Activated CD4-positive, alpha-beta memory T cell treated with anti-CD3 and anti-CD28 coated beads for 36 hours (primary cell): ENCODE measurements at regions not wholly inside any gene's neighbourhood (a gene's known extent, or its start where the extent isn't known, plus 50 kb on each side); places are given as distances from the start of the nearest gene placed in this dataset.

ENCODE experiments used
- CTCF ChIA-PET: fragments of 350-600 bp; sonication (Branson Sonifier 250); formaldehyde crosslinking; loops from one replicate; lab custom pipeline; 2021; ENCODE audit warnings: antibody characterized with exemption, inconsistent platforms; lab: Charles Lee
- POLR2A ChIA-PET: fragments of 350-600 bp; sonication (Branson Sonifier 250); formaldehyde crosslinking; loops from one replicate; lab custom pipeline; 2021; ENCODE audit warnings: antibody characterized with exemption; lab: Charles Lee
- DNase-seq: peaks from one replicate; pipeline ENCODE4 v3.0.0-alpha.2; 2020
- H3K27ac Mint-ChIP-seq: one replicate; pipeline ENCODE4 v1.8.0; 2021; ENCODE audit warnings: mixed read lengths
- H3K27me3 Mint-ChIP-seq: one replicate; pipeline ENCODE4 v1.8.0; 2021; ENCODE audit warnings: mixed read lengths
- H3K36me3 Mint-ChIP-seq: one replicate; pipeline ENCODE4 v1.8.0; 2021; ENCODE audit warnings: mixed read lengths
- H3K4me1 Mint-ChIP-seq: one replicate; pipeline ENCODE4 v1.8.0; 2021; ENCODE audit warnings: low read depth, mixed read lengths
- H3K4me3 Mint-ChIP-seq: one replicate; pipeline ENCODE4 v1.8.0; 2021; ENCODE audit warnings: mild to moderate bottlenecking, mixed read lengths
- H3K9me3 Mint-ChIP-seq: one replicate; pipeline ENCODE4 v1.8.0; 2021; ENCODE audit warnings: mixed read lengths
- intact Hi-C: fragments of 100-400 bp; cut with micrococcal nuclease; formaldehyde crosslinking; loops from one replicate; pipeline ENCODE4 v1.15.1; 2023

DNA sequence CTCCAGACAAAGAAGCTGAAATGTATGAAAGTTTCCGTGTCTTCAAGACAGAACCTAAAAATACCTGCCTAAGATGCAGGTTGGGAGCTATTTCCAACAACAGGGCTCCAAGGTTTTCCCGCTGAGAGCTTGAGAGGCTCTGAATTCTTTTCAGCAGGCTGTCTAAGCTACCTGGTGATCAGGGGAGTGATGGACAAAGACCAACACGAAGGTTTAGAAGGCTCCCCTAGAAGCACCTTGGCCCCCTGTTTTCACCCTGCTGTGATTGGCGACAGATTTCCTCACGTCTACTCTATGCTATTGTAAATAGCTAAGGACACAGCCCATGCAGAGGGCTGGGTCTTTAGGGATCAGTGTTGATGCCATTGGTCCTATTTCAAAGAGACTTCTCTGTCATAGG, 275.2 kb upstream of the SALL1 start:
- no peak overlapping the region for H3K4me3 Mint-ChIP-seq
- no peaks in the 10 kb centered on the region for H3K27me3 Mint-ChIP-seq
- H3K27ac Mint-ChIP-seq: no peak overlapping the region
- H3K9me3 Mint-ChIP-seq: peaks cover 8% of the 10 kb centered on the region
- H3K36me3 Mint-ChIP-seq: no peaks in the 10 kb centered on the region
- H3K4me1 Mint-ChIP-seq: no peaks in the 10 kb centered on the region
- intact Hi-C loops: no loop called here
- DNase-seq: no peak
- ChIA-PET CTCF (no interaction called here), POLR2A (no interaction called here)

DNA sequence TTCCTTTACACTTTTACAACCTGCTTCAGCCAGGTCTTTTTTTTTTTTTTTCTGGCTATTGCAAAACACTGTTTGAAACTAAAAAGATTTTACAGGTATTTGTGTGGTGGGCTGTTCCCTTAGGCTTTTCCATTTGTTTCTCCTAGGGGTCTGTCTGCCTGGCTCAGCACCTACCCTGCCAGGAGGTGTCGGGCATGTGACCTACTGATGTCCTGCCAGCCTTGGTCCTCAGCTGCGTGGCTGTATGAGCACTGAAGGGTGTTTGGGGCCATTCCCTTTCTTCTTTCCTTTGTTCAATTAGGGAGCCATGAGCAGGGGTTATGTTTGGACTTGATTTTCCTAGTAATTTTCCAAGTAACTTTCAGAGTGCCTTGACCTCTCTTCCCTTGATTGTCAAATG, 269.2 kb upstream of the SALL1 start:
- ChIA-PET CTCF (no interaction called here), POLR2A (no interaction called here)
- Mint-ChIP-seq H3K4me3 (no peak overlapping the region), H3K9me3 (peaks cover 6% of the 10 kb centered on the region), H3K4me1 (no peaks in the 10 kb centered on the region), H3K27me3 (no peaks in the 10 kb centered on the region), H3K27ac (no peak overlapping the region), H3K36me3 (no peaks in the 10 kb centered on the region)
- intact Hi-C loops: no loop called here
- no peak for DNase-seq

DNA sequence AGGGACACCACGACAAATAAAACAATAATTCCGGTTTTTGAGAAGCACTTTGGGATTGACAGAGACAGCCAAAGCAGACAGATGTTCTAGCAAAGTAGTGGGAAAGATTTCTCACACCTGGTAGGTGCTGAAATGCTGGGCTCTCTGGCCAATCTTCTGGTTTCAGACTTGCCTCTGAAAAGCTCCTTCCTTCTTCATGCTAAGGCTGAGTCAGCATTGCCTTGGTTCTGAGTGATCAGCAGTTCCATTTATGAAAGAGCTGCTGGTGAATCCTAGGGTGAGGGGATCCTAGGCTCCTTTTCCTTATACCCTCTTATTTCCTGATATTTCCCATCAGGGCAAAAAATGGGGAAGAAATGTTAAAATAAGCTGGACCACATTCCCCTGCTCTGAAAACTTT, 268.7 kb upstream of the SALL1 start:
- ChIA-PET CTCF (no interaction called here), POLR2A (no interaction called here)
- Mint-ChIP-seq H3K27me3 (no peaks in the 10 kb centered on the region), H3K9me3 (peaks cover 6% of the 10 kb centered on the region), H3K36me3 (no peaks in the 10 kb centered on the region), H3K4me1 (no peaks in the 10 kb centered on the region), H3K4me3 (no peak overlapping the region), H3K27ac (no peak overlapping the region)
- DNase-seq: no peak
- intact Hi-C loops: no loop called here

DNA sequence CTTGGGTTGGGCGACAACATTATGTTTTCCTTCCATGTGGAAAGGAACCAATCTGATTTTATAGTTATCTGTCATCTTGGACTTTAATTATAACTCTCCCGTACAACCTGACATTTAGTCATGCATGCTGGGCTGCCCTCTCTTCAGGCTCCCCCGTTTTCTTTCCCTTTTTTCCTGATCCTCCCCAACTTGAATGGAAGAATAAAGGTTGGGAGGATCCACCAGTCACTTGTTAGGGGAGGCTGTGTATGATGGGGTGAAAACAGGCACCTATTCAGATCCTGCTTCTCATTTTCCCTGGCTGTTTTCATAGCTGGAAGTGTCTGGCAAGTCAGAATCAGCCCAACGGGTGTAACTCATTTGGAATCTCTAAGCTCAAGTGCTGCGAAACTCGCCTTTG, 267.2 kb upstream of the SALL1 start:
- Mint-ChIP-seq H3K4me3 (no peak overlapping the region), H3K27me3 (no peaks in the 10 kb centered on the region), H3K36me3 (no peaks in the 10 kb centered on the region), H3K9me3 (peaks cover 9% of the 10 kb centered on the region), H3K4me1 (no peaks in the 10 kb centered on the region), H3K27ac (no peak overlapping the region)
- intact Hi-C loops: no loop called here
- DNase-seq: no peak
- ChIA-PET CTCF (no interaction called here), POLR2A (no interaction called here)

DNA sequence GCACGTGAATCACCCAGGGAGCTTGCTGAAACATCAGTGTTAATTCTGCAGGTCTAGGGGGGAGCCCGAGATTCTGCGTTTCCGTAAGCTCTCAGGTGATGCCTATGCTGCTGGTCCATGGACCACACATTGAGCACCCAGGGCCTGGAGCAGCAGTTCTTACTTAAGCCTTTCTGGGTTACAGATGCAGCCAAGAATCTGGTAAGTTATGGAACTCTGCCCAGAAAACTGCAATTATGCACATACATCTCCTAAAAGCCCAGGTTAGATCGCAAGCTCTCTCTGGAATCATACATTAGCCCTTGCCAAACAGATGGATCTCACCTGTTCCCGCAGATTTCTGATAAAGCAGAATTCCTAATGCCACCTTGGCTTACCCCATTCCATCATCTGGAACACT, 265.9 kb upstream of the SALL1 start:
- H3K9me3 Mint-ChIP-seq: peaks cover 8% of the 10 kb centered on the region
- H3K4me3 Mint-ChIP-seq: no peak overlapping the region
- H3K4me1 Mint-ChIP-seq: no peaks in the 10 kb centered on the region
- ChIA-PET POLR2A (no interaction called here), CTCF (no interaction called here)
- intact Hi-C loops: no loop called here
- no peaks in the 10 kb centered on the region for H3K27me3 Mint-ChIP-seq
- no peaks in the 10 kb centered on the region for H3K36me3 Mint-ChIP-seq
- no peak for DNase-seq
- no peak overlapping the region for H3K27ac Mint-ChIP-seq

DNA sequence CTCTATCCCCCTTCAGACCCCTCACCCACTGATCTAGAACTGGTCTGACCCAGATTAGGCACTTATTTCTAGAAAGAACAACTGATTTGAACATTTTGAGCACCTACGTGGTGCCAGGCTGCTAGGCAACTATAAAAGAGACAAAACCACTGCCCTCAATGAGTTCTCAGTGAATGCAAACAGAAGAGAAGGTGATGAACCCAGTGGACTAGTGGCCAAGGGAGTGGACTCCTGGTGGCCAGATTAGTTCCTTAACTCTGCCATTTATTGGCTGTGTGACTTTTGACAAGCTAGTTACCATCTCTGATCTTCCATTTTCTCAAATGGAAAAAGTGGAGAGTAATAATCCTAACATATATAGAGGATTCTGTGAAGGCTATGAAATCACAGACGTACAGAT, 259.1 kb upstream of the SALL1 start:
- Mint-ChIP-seq H3K27ac (no peak overlapping the region), H3K4me3 (no peak overlapping the region), H3K9me3 (peaks cover 18% of the 10 kb centered on the region), H3K36me3 (no peaks in the 10 kb centered on the region), H3K4me1 (no peaks in the 10 kb centered on the region), H3K27me3 (no peaks in the 10 kb centered on the region)
- intact Hi-C loops: no loop called here
- ChIA-PET POLR2A (no interaction called here), CTCF (no interaction called here)
- DNase-seq: no peak

DNA sequence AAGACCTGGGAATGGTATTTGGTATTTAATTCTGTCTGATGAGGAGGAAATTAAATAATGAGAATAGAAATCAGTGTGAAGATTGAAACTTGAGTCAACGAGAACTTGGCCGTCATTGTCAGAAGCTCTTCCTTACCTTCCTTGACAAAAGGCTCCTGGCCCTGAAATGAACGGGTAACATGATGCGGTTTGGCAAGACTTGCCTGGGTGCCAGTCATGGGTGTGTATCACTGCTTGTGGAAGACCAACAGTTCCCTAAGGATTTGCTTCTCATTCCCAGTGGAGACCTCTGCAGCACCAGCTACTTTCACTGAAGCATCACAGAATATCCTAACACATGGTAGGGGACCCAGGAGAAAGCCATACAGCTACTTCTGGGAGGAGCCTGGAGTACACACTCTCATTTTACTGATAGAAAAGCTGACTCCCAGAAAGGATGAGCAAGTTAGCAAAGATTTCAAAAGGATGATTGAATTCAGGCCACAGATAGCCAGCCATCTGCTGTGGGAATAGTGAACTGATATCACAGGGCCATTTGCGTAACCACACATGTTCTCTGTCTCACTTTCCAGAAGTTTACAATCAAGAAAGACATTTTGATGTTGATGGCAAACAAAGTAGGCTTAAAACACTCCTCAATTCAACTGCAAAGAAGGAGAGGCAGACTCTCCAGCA, 258.1 kb upstream of the SALL1 start:
- no peaks in the 10 kb centered on the region for H3K36me3 Mint-ChIP-seq
- ChIA-PET CTCF (no interaction called here), POLR2A (no interaction called here)
- no peaks in the 10 kb centered on the region for H3K4me1 Mint-ChIP-seq
- no peak for DNase-seq
- intact Hi-C loops: no loop called here
- H3K9me3 Mint-ChIP-seq: peaks cover 17% of the 10 kb centered on the region
- no peak overlapping the region for H3K4me3 Mint-ChIP-seq
- no peaks in the 10 kb centered on the region for H3K27me3 Mint-ChIP-seq
- H3K27ac Mint-ChIP-seq: no peak overlapping the region

DNA sequence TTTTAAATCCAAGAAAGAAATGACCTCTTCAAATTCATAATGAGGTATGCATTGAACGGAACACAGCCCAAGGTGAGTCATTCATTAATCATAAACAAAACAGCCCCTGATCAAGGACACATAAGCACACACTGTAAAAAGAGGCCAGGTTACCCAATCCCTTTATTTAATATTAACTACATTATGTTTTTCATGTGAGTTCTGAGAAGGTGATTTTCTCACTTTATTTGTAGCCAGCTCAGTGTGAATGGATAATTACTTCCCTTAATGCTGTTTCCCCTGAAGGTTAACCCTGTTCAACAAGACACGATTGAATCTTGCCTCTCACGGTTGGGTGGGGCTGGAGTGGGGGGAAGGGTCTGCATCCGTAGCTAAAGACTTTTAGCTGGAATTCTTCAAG, 257.3 kb upstream of the SALL1 start:
- intact Hi-C loops: no loop called here
- H3K4me1 Mint-ChIP-seq: no peaks in the 10 kb centered on the region
- H3K9me3 Mint-ChIP-seq: peaks cover 17% of the 10 kb centered on the region
- DNase-seq: no peak
- ChIA-PET CTCF (interaction anchor here (0.7 kb wide), 1 partner anchor 23 kb away, joined by 3 read pairs; no protein-coding TSS in a partner anchor), POLR2A (no interaction called here)
- H3K36me3 Mint-ChIP-seq: no peaks in the 10 kb centered on the region
- H3K4me3 Mint-ChIP-seq: no peak overlapping the region
- H3K27ac Mint-ChIP-seq: no peak overlapping the region
- H3K27me3 Mint-ChIP-seq: no peaks in the 10 kb centered on the region

DNA sequence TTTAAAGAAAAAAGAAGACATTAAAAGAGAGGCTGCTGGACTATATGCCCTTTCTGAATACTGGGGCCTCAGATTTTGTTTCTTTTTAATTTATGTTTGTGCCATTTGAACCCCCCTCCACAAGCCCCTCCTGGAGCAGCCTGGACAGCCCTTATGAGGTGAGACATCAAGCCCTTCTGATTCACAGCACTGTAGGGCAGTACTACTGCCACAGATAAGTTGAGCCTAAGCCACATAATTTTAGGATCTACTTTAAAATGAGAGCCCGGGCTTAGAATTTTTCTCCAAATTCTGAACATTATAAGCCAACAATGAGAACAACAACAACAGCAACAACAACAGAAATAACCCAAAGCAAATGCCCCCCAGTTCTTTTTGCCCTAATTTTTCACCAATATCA, 256.9 kb upstream of the SALL1 start:
- ChIA-PET CTCF (interaction anchor here (0.7 kb wide), 1 partner anchor 23 kb away, joined by 3 read pairs; no protein-coding TSS in a partner anchor), POLR2A (no interaction called here)
- Mint-ChIP-seq H3K27me3 (no peaks in the 10 kb centered on the region), H3K4me1 (no peaks in the 10 kb centered on the region), H3K9me3 (peaks cover 16% of the 10 kb centered on the region), H3K36me3 (no peaks in the 10 kb centered on the region), H3K27ac (no peak overlapping the region), H3K4me3 (no peak overlapping the region)
- no peak for DNase-seq
- intact Hi-C loops: no loop called here

DNA sequence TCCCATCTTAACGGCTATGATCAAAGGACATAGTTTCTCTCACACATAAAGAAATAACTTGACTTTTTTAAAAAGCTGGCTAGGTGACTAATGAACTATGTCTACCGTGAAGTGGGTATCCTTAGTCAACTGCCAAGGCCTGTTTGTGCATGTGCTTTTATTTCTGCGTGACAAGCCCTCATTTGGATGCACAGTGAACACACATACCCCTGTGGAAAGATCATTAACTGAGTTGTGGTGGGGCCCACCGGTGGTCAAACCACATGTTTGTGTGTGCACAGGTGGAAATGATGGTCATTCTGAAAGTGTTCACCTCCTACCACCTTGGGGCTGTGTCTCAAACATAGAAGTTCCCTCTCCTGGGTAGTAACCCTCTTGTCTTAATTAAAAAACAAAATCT, 256.1 kb upstream of the SALL1 start:
- Mint-ChIP-seq H3K4me1 (no peaks in the 10 kb centered on the region), H3K4me3 (no peak overlapping the region), H3K36me3 (no peaks in the 10 kb centered on the region), H3K27ac (no peak overlapping the region), H3K9me3 (peaks cover 15% of the 10 kb centered on the region), H3K27me3 (no peaks in the 10 kb centered on the region)
- ChIA-PET CTCF (no interaction called here), POLR2A (no interaction called here)
- DNase-seq: no peak
- intact Hi-C loops: no loop called here

DNA sequence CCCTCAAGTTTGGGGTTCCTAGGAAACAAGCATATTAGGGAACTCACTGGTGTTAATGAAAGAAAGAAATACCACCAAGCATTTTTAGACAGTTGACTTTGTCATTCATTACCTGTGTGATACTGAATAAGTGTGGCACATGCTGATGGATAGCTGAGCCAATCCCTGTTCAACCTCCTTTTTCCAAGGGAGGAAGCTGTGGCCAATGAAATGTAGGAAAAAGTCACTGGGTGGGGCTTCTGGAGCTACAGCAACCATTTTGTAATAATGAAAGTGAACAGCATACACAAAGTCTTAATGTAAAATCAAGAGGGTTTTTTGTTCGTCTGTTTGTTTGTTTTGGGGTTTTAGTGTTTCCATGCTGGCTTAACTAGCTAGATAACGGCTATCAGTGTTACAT, 254.3 kb upstream of the SALL1 start:
- ChIA-PET POLR2A (no interaction called here), CTCF (no interaction called here)
- no peaks in the 10 kb centered on the region for H3K4me1 Mint-ChIP-seq
- peaks cover 10% of the 10 kb centered on the region for H3K9me3 Mint-ChIP-seq
- H3K4me3 Mint-ChIP-seq: no peak overlapping the region
- intact Hi-C loops: no loop called here
- no peaks in the 10 kb centered on the region for H3K27me3 Mint-ChIP-seq
- no peaks in the 10 kb centered on the region for H3K36me3 Mint-ChIP-seq
- no peak for DNase-seq
- H3K27ac Mint-ChIP-seq: no peak overlapping the region

DNA sequence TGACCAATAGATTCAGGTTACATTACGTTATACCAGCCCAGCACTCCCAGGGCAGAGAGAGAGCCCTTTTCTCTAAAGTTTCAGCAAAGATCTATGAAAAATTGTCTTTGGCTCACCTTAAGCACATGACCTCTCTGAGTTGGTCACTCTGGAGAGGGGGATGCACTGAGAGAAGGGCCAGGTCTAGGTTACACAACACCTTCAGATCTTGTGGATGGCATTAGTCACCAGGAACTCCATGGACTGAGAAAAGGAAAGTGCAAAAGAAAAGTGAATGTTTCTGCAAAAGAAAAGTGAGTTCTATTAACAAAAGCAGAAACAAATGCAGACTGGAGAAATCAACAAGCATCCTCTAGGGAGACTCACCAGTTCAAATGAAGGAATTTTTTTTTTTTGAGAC, 253.3 kb upstream of the SALL1 start:
- no peaks in the 10 kb centered on the region for H3K36me3 Mint-ChIP-seq
- no peak overlapping the region for H3K4me3 Mint-ChIP-seq
- intact Hi-C loops: no loop called here
- no peaks in the 10 kb centered on the region for H3K4me1 Mint-ChIP-seq
- H3K27me3 Mint-ChIP-seq: no peaks in the 10 kb centered on the region
- no peak for DNase-seq
- peaks cover 10% of the 10 kb centered on the region for H3K9me3 Mint-ChIP-seq
- POLR2A ChIA-PET: no interaction called here
- CTCF ChIA-PET: no interaction called here
- no peak overlapping the region for H3K27ac Mint-ChIP-seq

DNA sequence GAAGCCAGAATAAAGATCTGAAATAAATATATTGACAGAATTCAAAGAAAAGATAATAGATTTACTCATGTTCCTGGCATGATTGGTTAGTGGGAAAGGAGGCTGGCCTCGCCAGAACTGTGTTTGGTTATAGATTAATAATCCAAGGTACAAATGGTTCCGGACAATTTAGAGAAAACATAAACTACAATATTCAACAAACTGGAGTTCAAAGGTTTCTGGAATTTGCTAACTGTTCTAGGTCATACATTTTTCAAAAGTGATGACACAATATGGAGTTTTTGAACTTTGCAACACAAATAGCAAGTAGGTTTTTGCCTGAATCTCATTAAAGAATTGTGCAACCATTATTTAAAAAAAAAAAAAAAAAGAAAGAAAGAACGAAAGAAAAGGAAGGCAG, 251.7 kb upstream of the SALL1 start:
- H3K9me3 Mint-ChIP-seq: peaks cover 10% of the 10 kb centered on the region
- H3K4me1 Mint-ChIP-seq: no peaks in the 10 kb centered on the region
- ChIA-PET POLR2A (no interaction called here), CTCF (no interaction called here)
- no peaks in the 10 kb centered on the region for H3K27me3 Mint-ChIP-seq
- H3K36me3 Mint-ChIP-seq: no peaks in the 10 kb centered on the region
- no peak for DNase-seq
- H3K4me3 Mint-ChIP-seq: no peak overlapping the region
- H3K27ac Mint-ChIP-seq: no peak overlapping the region
- intact Hi-C loops: no loop called here
